NCI-H1694 (cell line): ENCODE measurements at regions not wholly inside any gene's neighbourhood (a gene's known extent, or its start where the extent isn't known, plus 50 kb on each side); places are given as distances from the start of the nearest gene placed in this dataset.
"Not testable (repeated sequence)": the region's sequence is repeated elsewhere in the genome, so short reads cannot be mapped to it uniquely, and the experiment has no call there.

ENCODE experiments used
- DNase-seq: peaks from one replicate; lab custom pipeline; 2025; lab: John Stamatoyannopoulos, UW

DNA sequence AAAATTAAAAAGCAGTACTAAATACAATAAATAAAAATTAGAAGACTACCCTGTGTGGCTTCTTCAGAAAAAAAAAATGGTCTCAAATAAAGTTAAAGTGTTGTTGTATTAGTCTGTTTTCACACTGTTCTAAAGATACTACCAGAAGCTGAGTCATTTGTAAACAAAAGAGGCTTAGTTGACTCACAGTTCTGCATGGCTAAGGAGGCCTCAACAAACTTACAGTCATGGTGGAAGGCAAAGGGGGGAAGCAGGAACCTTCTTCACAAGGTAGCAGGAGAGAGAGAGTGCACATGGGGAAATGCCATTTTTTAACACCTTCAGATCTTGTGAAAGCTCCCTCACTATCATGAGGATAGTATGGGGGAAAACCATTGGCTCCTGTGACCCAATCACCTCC, 612.8 kb downstream of the RNF144A start:
- DNase-seq = no peak

DNA sequence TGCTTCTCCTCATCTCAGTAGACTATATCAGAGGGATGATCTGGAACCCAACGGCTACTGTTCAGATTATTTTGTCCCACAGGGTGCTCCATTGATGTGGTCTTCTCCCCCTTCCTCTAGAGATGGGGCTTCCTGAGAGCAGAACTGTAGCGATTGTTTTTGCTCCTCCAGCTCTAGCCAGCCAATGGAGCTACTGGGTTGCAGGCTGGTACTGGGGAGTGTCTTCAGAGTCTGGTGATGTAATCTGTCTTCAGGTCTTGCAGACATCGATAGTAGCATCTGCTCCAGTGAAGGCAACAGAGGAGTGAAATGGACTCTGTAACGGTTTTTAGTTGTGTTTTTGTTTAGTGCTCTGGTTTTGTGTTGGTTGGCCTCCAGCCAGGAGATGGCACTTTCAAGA, 621.9 kb downstream of the RNF144A start:
- no peak for DNase-seq

DNA sequence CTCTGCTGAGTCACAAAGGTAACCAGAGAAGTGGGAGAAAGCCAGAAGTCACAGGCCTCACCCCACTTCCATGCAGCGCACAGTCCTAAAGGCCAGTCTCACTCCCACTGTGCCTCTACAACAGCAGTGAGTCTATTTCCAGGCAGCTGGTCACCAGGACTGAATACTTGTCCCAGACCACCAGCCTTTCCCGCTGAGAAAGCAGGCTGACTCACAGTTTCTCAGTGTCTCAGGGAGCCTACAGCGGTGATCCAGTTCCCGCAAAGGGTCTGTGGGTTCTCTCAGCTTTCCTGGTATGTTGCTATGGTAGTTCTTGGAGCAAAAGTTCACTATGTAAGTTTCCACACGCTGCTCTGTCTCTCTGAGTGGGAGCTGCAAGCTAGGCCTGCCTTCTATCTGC, 622.5 kb downstream of the RNF144A start:
- no peak for DNase-seq

DNA sequence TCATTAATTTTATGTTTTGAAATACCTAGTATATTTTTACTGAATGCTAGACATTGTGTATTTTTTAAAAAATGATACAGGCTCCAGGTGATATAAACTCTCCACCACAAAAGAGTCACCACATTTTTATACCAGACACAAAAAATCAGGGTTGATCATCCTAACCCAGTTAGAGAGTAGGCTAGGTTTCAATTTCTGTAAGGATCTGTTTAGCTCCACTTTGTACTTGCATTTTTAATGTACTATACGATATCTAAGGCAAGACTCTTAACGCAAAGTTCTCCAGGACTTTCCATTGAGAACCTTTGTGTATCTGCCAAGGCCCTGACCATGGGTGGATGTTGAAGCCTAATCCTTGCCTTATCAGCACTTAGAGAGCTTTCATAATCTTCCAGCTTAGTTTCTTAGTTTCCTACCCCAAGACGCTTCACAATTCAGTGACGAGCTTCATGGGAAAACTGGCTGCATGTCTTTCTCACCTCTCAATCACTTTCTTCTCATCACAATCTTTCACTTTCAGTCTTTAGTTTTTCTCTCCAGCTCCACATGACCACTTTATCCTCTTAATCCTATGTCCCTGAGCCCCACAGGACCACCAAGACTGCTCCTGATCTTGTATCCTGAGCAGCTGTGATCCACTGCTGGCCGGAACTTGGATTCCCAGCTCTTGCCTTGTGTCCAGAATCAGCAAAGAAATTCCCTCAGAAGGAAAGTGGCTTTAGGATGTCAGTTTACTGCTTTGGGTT, 635.8 kb downstream of the RNF144A start:
- no peak for DNase-seq

DNA sequence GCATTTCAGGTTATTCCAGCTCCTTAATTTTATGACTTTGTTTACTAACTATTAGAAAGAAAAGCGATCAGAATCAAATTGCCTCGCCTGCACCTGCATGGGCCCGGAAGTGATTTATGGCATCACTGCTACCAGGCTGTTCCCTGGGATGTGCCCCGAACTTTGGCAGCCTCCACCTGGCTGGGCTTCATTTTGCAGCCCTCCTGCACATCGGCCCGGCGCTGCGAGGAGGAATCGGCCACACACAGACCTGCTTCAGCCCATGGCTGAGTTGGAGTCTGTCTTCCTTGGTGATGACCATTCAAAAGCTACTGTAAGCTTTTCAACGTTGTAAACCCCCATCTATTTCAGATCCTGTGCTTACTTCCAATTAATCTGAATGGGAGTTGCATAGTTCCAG, 638.0 kb downstream of the RNF144A start:
- no peak for DNase-seq

DNA sequence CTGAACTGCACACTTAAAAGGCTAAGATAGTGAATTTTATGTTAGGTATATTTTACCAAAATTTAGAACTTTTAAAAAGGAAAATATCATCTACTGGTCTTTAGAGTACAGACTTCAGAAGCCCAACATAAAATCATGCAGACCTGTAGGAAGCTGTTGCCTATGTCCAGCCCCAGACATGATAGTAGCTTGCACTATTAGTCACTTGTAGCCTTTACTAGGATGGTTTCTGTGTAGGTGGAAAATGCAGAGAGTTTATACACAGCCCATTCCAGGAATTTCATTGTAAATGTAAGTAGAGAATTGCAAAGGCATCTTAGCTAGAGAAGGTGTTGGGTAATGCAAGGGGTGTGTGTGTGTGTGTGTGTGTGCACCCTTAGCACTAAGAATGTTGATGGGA, 640.2 kb downstream of the RNF144A start:
- no peak for DNase-seq

DNA sequence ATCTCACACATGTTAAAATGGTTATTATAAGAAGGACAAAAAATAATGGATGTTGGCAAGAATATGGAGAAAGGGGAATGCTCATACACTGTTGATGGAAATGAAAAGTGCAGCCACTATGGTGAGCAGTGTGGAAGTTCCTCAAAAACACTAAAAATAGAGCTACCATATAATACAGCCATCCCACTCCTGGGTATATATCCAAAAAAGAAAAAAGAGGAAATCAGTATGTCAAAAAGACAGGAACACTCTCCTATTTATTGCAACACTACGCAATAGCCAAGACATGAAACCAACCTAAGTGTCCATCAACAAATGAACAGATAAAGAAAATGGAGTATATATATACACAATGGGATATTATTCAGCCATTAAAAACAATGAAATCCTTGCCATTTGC, 642.6 kb downstream of the RNF144A start:
- no peak for DNase-seq

DNA sequence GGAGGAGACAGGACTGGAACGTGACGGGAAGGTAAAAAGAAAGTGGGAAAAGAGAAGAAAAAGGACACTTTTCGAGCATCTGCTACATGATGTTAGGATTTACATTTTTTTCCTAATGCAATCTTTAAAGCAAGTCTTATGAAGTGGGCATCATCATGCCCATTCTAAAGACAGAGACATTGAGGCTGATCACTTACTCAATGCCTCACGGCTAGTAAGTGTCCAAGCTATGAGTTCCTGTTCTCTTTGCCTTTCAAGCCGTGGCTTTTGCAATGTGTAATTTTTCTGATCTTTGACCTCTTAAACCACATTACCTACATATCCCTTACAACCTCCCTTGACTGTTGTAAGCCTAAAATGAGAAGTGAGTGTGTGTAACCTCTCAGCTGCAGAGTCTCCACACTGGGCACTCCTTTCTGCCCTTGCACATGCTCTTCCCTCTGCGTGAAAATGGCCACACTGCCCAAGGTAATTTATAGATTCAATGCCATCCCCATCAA, 649.2 kb downstream of the RNF144A start:
- DNase-seq = no peak

DNA sequence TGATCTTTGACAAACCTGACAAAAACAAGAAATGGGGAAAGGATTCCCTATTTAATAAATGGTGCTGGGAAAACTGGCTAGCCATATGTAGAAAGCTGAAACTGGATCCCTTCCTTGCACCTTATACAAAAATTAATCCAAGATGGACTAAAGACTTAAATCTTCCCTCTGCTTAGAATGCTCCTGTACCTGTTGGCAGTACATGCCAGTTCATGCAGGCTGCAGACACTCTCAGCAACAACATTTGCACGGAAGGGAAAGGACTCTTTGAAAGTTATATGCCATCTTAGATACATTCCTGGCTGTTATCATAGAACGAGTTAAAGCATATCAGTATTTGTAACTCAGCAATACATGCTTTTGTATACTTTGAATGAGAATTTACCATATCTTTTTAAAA, 649.9 kb downstream of the RNF144A start:
- not testable (repeated sequence) for DNase-seq

DNA sequence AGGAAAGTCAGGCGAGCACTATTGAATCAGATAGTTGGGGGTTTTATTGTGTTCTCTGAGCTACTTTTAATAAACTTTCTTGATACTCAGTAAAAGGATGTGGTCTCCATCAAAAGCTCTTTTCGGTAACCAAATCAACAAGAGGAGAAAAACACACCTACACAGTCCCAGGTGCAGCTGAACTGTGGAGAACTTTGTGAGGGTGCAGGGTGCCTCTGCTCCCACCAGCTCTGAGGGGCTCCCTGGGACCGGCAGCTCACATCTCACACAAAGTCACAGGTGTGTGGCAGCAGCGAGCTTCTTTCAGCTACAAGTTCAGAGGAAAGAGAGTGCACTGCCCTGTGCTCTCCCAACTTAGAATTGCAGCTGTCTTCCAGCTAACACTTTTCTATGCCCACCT, 650.4 kb downstream of the RNF144A start:
- no peak for DNase-seq

DNA sequence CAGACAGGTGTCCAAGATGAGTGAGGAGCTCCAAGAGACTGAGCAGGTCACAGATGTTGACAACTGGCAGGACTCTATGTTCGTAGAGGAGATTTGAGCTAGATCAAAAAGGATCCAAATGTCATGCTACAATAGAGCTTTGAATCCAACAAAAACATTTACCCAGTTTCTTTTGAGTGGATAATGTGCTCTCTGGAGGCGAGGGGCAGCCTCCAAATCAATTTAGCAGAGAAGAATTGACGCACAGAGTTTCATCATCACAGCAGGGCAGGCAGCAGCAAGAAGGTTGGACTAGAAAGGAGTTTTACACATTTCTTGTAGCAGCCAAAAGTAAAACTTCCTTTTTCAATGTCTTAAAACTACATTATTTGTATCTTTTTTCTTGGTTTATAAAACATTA, 653.0 kb downstream of the RNF144A start:
- DNase-seq = no peak

DNA sequence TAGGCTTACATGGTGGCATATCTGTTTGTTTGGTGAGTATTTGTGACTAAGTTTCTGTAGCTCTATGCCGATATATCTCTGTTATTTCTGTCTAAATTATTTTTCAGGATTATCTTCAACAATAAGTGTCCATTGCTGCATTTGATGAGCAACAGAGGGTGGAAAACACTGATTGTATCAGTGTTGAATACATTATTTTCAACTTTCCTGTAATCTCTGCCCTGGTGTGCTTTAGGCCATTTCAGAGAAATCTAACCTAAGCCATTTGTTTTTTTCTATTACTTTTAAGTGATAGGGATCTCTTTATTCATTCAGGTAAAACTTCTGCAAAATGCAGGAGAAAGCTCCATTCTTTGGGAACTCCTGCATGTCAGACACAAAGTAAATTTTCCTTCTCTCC, 654.5 kb downstream of the RNF144A start:
- no peak for DNase-seq

DNA sequence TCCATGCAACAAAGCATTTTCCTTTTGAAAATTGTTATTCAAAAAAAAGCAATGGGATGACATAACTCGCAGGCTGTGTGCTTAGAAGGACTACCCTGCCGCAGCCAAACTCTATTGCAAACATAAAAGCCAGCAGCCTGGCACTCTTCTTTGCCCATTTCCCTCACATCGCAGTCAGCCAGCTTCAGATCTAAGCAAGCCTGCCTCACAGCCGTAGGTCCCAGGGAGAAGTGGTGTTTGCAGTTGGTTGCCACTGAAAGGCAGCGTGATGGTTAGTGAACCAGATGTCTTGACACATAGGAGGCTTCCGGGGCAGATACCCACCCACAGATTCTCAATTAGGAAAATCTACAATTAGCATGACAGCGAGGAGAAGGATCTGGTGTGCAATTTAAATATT, 655.2 kb downstream of the RNF144A start:
- DNase-seq = no peak

DNA sequence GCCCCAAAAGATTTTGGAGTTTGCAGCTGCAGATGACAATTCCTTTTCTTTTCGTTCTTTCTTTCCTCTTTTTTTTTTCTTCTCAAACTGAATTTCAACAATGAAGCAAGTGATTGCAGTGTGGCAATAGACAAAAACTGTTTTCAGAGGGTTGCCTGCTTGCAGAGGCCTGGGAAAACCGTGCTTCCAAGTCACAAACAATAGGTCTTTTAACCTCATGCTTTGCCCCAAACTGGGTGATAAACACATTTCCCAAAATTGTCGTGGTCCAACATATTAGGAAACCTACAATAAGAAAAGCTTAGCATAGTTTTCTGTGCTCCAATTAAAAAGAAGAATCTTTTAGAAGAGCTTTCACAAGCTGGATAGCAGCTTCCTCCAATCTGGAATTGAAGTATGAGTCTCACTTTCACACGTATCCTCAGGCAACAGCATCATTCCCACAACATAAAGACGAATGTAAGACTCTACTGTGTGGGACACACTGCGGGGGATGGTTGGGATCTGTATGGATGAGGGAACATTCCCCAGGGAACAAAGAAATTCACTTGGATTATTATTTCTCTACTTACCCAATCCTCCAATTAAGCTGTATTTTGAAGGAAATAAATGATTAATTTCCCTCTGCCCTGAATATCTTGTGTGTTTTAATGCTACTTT, 656.1 kb downstream of the RNF144A start:
- DNase-seq = no peak

DNA sequence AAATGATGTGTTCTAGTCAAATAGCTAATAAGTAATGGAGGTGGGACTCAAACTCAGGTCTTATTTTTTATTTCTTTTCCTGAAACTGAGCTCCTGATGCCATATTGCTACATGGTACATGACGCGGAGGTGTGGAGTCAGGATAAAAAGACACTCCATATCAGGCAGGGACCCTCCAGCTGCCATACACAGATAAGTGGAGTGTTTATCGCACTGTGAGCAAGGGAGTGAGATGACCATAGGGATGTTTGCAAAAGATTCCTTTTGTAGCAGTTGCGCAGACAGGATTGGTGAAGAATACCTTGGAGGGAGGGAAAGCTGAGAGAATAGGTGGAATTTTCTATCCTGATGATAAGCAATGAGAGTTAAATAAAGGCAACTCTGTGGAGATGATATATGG, 657.2 kb downstream of the RNF144A start:
- DNase-seq = no peak

DNA sequence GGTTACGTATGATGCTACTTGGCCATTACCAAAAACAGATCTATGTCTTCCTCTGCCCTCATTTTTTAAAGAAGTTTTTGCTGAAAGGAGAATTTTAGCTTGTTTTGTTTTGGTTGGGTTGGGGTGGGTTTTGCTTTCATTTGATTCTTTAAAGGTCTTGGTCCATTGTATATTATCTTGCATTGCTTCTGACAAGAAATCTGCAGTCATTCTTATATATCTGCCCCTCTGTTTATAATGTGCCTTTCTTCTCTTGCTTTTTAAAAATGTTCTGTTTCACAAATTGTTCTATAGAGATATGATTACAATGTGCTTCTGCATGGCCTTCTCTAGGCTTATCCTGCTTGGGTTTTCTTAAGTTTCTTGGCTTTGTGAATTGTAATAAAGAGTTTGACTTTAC, 660.6 kb downstream of the RNF144A start:
- no peak for DNase-seq

DNA sequence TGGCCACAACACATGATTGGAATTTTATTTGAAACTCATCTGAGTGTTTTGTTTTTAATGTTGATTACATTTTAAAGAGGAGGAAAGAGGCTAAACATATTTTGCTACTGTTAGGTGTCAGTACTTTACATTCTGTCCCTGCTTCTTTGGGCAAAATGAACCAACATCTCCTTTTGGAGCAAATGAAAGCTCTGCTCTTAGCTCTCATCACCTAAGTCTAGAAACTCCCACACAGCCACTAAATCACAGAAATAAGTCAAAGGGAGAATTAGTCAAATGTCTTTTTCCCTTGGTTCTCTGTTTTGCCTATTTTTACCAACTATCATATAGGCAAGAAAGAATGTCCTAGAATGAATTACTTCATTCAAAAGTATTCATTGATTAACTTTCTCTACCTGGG, 666.8 kb downstream of the RNF144A start:
- no peak for DNase-seq

DNA sequence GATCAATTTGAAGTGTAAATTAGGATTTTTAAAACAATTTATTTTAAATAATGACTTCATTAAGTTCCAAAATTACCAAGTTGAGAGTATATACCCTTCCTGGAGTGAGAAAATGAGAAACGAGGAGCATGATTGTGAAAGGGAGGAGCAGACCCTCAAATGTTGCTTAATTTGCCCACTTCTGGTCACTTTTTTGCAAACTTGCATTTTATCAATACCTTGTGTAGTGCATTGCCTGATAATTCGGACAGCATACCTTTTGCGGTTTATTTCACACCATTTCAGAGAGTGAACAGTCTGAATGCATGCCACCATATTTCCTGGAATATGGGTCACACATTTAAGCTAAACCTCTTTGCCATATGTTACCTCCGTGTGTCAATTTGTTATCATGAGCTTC, 669.7 kb downstream of the RNF144A start:
- no peak for DNase-seq

DNA sequence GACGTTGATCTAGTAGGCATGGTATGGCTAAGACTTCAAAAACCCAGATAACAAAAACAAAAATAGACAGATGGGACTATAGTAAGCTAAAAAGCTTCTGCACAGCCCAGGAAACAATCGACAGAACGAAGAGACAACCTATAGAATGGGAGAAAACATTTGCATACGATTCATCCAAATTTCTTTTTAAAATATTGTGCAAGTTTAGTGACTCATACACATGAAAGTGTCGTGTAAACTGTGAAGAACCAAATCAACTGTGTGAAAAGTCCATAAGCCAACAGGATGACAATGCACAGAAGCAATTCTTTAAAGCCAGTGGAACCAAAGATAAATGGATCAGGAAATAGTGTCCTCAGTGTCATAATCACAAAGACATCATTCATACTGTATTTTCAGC, 671.1 kb downstream of the RNF144A start:
- no peak for DNase-seq

DNA sequence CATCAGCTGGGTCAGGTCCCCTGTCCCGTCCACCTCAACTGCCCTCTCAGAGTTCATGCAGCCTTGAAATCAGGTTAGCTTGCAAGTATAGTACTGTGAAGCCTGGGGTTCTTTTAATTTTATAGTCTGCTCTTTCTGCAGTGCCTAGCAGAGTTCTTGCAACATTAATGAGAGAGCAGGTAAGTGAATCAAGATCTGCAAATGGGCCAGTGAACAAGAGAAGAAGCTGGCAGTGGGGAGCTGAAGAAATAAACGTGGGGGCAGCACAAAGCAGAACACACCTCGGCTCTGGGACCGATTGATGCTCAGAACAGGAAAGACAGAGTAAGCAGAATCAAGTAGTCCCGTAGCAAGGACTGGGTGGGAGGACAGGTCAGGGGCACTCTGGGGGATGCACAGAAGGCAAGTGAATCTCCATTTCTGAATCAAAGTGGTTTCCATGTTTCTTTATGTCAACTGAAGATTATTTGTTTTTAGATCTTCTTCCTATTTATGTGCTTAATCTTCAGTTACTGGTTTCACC, 675.5 kb downstream of the RNF144A start:
- DNase-seq = no peak

DNA sequence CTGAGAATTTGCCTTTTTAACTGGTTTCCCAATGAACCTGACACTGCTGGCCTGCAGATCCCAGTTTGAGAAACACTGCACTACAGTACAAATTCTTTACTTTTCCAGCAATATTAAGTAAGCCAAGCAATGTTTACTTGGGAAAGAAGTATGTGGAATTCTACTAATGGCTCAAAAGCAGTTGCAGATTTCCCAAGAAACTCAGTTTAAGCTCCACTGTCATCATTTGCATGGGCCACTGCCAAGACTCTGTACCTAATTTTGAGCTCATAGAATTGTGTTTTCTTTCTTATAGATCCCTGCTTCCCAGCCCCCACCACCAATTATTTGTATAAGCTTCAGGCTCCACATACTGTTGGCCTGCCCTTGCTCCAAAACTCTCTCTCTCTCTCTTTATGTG, 676.1 kb downstream of the RNF144A start:
- no peak for DNase-seq

DNA sequence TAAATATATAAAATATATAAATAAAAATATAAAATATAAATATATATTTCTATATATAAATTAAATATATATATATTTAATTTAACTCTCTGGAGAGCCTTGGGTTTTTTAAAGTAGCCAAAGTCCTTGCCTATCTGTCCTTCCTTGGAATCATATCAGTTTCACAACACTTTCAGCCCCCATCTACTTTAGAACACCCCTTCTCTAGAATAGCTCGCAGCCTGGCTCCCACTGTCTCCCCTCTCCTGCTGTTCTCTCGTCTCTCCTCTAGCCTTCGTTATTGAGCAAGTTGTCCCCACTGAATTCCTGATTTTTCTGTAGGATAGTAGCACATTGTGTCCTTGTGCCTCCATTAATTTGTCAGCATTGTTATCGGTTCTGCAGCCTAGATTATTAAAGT, 677.0 kb downstream of the RNF144A start:
- peak; percentile 85 for DNase-seq

DNA sequence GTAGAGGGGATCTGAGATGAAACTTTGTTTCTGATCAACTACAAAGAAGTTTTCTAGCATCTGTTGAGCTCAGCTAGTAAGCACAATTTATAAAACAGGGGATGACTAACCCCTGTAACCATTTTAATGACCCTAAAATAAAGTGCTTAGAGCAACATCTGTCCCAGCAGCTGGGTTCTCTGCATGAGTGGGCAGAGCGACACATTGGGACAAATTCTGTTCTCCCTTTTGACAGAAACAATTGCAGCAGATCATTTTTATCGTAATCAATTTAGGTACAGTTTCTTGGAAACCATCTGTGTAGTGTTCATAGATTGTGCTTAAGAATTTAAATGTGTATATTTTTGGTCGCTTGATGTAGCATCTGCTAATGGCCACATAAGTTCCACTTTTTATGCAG, 678.0 kb downstream of the RNF144A start:
- peak; percentile 95 for DNase-seq

DNA sequence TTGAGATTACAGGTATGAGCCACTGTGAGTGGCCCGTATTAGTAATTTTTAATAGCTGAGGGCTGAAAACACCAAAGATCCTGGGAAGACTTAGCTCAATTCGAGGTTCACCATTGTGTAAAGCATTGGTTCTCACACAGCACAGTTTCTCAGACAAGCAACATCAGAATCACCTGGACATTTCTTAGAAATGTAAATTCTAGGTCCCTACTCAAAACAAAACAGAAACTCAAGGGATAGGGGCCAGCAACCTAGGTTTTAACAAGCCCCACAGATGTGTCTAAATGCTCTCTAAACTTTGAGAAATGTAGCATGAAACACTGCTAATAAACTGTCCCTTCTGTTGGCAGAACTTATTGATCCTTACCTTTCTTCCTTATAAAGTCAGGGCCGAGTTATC, 681.2 kb downstream of the RNF144A start:
- no peak for DNase-seq
